ENCODE measurements at regions not wholly inside any gene's neighbourhood (a gene's known extent, or its start where the extent isn't known, plus 50 kb on each side); places are given as distances from the start of the nearest gene placed in this dataset.

DNA sequence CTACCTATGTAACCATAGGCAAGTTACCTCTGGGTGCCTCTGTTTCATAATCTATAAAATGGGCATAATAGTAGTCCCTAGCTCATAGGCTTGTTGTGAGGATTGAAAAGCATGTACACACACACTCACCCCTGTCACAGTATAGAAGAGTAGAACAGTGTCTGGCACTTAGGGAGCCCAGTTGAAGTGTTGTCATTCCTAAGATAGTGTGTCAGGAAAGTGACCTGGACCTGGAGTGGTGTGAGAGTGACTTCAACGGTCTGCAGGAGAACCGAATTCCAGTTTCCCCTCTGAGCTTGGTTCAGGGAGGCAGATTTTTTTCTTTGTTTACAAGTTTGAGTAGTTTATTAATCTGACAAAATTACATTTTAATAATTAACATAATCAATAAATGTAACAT is 229.9 kb upstream of the MAP3K7 start:
- TF ChIP-seq, protein P1, sequence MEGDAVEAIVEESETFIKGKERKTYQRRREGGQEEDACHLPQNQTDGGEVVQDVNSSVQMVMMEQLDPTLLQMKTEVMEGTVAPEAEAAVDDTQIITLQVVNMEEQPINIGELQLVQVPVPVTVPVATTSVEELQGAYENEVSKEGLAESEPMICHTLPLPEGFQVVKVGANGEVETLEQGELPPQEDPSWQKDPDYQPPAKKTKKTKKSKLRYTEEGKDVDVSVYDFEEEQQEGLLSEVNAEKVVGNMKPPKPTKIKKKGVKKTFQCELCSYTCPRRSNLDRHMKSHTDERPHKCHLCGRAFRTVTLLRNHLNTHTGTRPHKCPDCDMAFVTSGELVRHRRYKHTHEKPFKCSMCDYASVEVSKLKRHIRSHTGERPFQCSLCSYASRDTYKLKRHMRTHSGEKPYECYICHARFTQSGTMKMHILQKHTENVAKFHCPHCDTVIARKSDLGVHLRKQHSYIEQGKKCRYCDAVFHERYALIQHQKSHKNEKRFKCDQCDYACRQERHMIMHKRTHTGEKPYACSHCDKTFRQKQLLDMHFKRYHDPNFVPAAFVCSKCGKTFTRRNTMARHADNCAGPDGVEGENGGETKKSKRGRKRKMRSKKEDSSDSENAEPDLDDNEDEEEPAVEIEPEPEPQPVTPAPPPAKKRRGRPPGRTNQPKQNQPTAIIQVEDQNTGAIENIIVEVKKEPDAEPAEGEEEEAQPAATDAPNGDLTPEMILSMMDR (IDR thresholded peaks at IDR 0.05; ENCODE audit: low read depth, low read length) = no peak
- no peak for TF ChIP-seq EZH2phosphoT487 (IDR thresholded peaks at IDR 0.05; ENCODE audit: low read depth)

Data from OCI-LY3 (cell line).